ENCODE measurements at regions not wholly inside any gene's neighbourhood (a gene's known extent, or its start where the extent isn't known, plus 50 kb on each side); places are given as distances from the start of the nearest gene placed in this dataset.
"Not testable (repeated sequence)": the region's sequence is repeated elsewhere in the genome, so short reads cannot be mapped to it uniquely, and the experiment has no call there.

DNA sequence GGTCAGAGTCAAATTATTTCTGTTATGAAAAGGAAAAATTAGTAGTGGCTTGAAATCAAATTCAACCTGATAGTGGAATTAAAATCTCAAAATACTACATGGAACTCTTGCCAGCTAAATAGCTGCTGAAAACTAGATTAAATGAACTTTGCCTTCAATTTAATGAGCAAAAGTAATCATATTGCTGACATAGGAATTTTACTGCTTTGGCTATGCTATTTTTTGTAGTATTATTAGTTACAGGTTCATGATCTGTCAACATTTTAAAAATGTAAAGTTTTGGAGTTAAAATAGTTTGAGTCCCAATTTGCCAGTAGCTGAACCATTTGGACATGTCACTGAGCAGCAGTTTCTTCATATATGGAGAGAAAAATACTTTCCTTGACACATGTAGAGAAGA is 81.4 kb downstream of the RERGL start:
- DNase-seq, result no peak

GRCh38 chr12:17999174-17999801 is 90.7 kb downstream of the RERGL start:
- DNase-seq, result no peak

DNA sequence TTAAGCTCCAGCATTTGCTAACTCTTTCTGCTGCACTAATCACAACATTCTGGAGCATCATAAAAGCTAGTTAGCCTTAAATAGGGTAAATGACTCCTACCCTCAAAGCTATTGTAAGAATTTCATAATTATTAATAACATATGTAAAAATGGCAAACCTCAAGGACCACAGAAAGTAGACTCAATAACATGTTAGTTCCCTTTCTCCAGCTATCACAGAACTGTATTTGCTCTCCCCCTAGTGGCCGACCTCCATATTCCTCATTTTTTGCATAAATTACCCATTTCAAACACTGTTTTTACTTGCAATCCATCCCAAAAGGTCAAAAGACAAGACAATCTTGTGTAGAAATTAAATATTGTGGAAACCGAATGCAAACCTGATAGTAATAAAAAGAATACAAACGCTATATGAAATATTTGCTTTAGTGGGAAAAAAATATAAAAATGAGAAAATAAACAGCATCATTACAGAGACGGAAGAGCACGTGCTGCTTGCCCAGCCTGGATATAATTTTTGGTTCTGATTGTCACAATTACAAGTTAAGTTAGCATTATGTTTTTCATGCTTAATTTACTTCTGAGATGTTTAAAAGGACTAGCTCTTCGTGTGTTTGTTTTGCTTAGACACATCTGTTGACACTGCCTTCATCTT is 97.9 kb downstream of the RERGL start:
- peak in 1 of 14 donors; percentile 4 for DNase-seq

- no peak for DNase-seq
Observed at GRCh38 chr12:17982556-17982955, 107.4 kb downstream of the RERGL start.

DNA sequence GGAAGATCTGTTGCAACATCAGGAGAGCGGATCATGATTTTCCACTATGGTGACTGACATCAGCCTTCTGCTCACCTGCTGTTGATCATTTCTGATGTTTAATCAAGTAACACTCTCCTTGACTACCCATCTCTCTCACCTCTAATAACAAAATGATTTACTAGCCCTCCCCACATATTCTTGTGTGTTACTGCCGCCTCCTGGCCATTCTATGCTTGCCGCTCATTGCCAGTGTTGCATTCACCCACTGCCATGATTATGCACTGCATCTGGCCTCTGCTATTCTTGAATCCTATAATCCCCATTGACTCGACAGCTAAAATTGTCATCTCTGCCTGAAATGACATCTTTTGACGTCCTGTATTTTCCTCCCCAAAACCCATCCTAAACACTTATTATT is 113.8 kb downstream of the RERGL start:
- DNase-seq, result no peak

DNA sequence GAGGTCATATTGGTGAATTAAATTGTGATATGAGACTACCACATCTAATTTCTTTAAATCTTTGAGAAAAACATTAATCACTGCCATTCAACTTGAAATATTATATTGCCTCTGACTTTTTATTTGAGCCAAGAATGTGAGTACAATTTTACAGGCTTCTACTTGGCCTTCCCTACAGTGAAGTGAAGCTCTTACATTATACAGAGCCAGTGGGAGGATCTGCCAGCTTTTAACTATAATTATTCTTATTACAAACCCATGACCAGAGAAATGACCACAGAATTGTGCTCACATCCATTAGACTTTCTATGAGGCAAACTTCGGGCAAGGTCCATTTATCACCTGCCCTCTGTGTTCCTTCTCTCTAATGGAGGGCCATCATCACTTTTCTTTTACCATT is 114.2 kb downstream of the RERGL start:
- no peak for DNase-seq

DNA sequence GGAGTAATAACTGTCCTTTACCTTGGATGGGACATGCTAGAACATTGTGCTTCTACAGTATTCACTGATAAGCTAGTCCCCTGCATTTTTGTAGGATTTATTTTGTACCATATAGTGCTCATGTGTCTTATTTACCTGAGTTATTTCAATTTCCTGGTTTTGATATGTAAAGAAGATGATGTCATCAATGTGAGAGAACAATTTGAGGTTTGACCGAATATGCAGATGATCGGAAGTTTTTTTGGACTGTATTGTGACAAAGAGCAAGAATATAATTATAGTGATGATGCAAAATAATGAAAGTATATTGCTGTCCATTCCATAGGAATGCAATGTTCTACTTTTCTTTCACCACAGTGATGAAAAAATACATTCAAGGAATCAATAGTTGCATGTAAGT is 114.8 kb downstream of the RERGL start:
- no peak for DNase-seq

DNA sequence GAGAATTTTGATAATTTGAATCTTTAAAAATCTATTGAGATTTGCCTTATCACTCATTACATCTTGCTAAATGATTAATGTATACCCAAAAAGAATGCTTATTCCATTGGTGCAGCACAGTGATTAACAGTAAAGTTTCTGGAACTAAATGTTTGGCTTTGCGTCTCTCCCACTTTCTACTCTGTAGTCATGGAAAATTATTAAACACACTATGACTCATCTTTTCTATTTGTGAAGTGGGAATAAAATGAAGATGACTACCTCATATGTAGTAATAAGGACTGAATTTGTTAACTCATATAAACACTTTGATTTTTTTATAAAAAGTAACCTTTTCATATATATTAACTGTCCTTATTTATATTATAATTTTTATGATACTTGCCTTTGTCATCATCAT is 118.1 kb downstream of the RERGL start:
- DNase-seq, result no peak

GRCh38 chr12:17954788-17955187 is 135.2 kb downstream of the RERGL start:
- DNase-seq, result no peak

- no peak for DNase-seq
Observed at GRCh38 chr12:17950898-17951297, 139.1 kb downstream of the RERGL start.

- no peak for DNase-seq
Observed at GRCh38 chr12:17949558-17950141, 140.3 kb downstream of the RERGL start.

- no peak for DNase-seq
Observed at GRCh38 chr12:17928708-17929366, 161.2 kb downstream of the RERGL start.

- no peak for DNase-seq
Observed at GRCh38 chr12:17918013-17918412, 172.0 kb downstream of the RERGL start.

DNA sequence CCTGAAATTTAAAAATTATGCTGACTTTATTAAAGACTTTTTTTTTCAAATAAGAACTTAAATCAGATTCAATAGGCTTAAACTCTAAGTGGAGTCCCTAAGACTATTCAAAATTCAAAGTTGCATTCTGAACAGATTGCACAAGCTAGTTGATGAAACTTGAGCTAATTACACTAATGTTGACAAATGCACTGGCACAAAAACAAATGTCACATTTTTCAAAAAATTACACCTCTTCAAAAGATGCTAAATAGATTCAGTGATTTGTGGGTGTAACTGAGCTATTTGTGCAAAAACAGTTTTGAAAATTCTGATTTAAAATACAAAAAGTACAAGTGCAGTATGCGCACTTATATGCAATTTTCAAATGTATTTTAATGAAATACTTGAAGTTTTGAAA is 205.4 kb downstream of the RERGL start:
- DNase-seq, result no peak

- DNase-seq, result no peak
Observed at GRCh38 chr12:17878714-17879113, 211.3 kb downstream of the RERGL start.

DNA sequence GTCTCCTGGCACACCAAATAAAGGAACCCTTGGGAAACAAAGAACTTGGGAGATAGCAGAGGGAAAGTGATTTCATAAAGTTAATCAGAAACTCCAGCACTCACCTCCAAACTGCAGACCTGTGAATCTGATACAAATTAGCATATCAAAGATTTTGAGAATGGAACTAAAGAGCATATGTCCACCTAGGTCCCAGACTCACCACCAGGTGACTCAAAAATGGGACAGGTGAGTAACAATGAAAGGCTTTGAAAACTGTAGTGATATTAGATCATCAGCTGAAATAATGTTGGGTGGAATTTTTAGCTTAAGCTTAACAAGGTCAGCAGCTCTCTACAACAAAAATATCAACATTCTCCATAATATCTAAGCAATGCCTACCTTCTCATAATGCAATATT is 214.8 kb downstream of the RERGL start:
- DNase-seq, result no peak

- DNase-seq, result no peak
Observed at GRCh38 chr12:17866802-17867201, 223.2 kb downstream of the RERGL start.

DNA sequence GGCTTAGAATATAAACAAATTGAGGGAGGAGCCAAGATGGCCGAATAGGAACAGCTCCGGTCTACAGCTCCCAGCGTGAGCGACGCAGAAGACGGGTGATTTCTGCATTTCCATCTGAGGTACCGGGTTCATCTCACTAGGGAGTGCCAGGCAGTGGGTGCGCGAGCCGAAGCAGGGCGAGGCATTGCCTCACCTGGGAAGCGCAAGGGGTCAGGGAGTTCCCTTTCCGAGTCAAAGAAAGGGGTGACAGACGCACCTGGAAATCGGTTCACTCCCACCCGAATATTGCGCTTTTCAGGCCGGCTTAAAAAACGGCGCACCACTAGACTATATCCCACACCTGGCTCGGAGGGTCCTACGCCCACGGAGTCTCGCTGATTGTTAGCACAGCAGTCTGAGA is 234.4 kb downstream of the RERGL start:
- not testable (repeated sequence) for DNase-seq

- DNase-seq, result no peak
Observed at GRCh38 chr12:17853054-17853453, 236.9 kb downstream of the RERGL start.

DNA sequence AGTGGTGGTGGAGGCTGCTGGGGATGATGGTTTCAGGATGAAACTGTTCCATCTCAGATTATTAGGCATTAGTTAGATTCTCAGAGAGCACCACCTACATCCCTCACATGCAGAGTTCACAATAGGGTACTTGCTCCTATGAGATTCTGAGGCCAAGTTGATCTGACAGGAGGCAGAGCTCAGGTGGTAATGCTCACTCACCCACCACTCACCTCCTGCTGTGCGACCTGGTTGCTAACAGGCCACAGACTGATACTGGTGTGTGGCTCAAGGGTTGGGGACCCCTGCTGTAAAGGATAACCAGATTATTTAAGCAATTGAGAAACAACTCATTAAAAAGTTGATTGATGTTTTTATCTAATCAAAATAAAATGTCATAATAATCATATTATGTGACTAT is 248.5 kb downstream of the RERGL start:
- DNase-seq, result no peak

DNA sequence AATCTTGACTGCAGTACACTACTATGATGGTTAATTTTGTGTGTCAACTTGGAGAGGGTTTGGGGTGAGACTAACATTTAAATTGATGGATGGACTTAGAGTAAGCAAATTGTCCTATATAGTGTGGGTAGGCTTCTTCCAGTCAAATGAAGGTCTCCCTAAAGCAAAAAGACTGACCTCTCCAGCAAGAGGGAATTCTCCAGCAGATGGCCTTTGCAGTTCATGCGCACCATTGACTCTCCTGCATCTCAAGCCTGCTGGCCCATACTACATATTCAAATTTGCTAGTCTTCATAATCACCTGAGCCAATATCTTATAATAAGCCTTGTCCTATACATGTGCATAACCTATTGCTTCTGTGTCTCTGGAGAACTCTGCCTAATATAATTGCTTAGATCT is 260.2 kb downstream of the RERGL start:
- DNase-seq, result no peak

DNA sequence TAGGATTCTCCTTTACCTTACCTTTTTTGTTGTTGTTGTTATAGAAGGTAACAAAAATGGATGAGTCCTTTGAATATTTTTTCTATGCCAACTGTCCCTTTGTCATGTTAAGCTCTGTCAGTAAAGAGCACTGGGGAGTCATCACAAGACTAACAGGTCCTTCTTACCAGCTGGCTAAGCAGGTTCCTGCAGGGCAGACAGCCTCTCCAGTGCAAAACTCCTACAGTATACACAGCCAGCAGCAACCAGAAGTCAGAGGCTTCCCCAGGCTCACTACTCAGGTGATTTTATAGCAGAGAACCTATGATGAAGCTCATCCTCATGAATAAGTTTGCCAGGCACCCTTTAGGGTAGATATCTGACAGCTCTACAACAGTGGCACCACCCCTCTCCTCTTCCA is 271.1 kb downstream of the RERGL start:
- no peak for DNase-seq

DNA sequence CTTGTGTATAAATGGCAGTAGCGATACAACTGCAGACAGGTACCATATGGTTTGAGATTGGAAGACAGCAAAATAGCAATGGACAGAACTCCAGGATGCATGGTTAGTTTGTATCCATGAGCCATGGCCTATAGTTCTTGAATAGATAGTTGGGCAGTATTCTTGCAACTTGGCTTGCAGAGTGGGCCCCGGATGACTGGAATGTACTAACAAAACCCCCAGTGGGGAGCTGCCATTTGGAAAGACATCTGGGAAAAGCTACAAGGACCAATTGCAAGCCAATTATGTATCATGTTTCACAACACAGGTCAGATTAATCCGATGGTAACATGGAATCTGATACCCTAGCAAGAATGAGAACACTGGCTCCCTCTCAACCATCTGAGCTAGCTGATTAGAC is 279.6 kb downstream of the RERGL start:
- DNase-seq, result no peak

DNA sequence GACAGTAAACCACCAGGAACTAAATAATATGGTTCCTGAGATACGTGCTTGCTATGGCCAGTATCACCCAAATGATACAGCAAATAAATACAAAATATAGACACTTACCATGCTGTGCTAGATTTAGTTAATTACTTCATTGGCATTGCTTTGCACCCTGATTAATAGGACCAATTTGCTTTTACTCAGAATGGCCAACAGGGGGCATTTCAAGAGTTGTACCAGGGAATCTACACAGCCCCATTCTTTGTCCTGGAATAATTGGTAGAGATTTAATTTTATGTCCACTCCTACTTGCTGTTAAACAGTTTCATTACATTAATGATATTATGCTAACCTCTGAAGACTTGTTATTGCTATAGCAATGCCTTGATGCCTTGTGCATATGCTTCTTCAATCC is 280.8 kb downstream of the RERGL start:
- no peak for DNase-seq
